Esophagus muscularis mucosa (tissue), 2 donors: ENCODE measurements at regions not wholly inside any gene's neighbourhood (a gene's known extent, or its start where the extent isn't known, plus 50 kb on each side); places are given as distances from the start of the nearest gene placed in this dataset.

ENCODE experiments used
- POLR2A ChIP-seq: fragments of 450-650 bp; IDR thresholded peaks from one replicate; pipeline ENCODE4 v1.6.1; 2017; ENCODE audit warnings: antibody characterized with exemption, moderate library complexity, mild to moderate bottlenecking, low read depth
- POLR2AphosphoS5 ChIP-seq, 2 donors: sonication (generic); formaldehyde crosslinking; IDR thresholded peaks; one replicate each; pipeline ENCODE4 v1.6.1; 2017; ENCODE audit warnings: antibody characterized with exemption in 2 of 2

DNA sequence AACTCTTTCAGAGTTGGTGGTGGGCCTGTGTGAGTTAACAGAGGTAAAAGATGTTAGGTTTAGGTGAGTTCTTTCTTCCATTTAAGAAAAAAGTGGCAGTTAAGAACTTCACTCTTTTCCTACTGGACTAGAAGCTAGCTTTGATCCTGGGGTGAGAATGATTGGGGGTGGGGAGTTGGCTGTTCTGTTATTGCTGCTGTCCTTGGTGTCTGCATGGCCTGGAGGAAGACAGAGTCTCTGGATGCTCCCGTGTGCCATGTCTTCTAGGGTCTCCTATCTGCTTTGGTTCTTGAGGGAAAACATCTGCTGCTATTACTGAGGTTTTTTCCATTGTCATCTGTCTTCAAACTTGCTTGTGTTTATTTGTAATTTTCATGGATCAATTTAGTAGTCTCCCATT, 275.7 kb downstream of the HLX start:
- TF ChIP-seq POLR2A (no peak), POLR2AphosphoS5 (IDR thresholded peaks at IDR 0.05) (no peak)
